ENCODE measurements at regions not wholly inside any gene's neighbourhood (a gene's known extent, or its start where the extent isn't known, plus 50 kb on each side); places are given as distances from the start of the nearest gene placed in this dataset.

GRCh38 chr13:72504131-72504841 lies 223.1 kb downstream of the MZT1 start:
- no peaks in the 10 kb centered on the region for H3K27me3 ChIP-seq (ENCODE audit: control insufficient read depth in 3 of 3, insufficient read depth in 3 of 3, low read length in 2 of 3)
- ATAC-seq (ENCODE audit: insufficient read depth, low FRiP score) = no peak

GRCh38 chr13:72500851-72501250 lies 226.6 kb downstream of the MZT1 start:
- no peak for ATAC-seq (ENCODE audit: insufficient read depth, low FRiP score)
- H3K4me1 ChIP-seq (ENCODE audit: control insufficient read depth in 5 of 5, insufficient read depth in 5 of 5, low read length in 5 of 5) = no peaks in the 10 kb centered on the region
- no peaks in the 10 kb centered on the region for H3K36me3 ChIP-seq (ENCODE audit: control insufficient read depth in 4 of 4, insufficient read depth in 4 of 4, low read length in 4 of 4)
- H3K4me3 ChIP-seq = no peak overlapping the region
- DNase-seq = no peak
- H3K9ac ChIP-seq (ENCODE audit: insufficient read depth in 1 of 2, low read length in 2 of 2) = no peak overlapping the region
- WGBS, 2 donors = 85 to 92% methylated on average over 2 of the region's 2 CpGs
- TF ChIP-seq, protein P1, sequence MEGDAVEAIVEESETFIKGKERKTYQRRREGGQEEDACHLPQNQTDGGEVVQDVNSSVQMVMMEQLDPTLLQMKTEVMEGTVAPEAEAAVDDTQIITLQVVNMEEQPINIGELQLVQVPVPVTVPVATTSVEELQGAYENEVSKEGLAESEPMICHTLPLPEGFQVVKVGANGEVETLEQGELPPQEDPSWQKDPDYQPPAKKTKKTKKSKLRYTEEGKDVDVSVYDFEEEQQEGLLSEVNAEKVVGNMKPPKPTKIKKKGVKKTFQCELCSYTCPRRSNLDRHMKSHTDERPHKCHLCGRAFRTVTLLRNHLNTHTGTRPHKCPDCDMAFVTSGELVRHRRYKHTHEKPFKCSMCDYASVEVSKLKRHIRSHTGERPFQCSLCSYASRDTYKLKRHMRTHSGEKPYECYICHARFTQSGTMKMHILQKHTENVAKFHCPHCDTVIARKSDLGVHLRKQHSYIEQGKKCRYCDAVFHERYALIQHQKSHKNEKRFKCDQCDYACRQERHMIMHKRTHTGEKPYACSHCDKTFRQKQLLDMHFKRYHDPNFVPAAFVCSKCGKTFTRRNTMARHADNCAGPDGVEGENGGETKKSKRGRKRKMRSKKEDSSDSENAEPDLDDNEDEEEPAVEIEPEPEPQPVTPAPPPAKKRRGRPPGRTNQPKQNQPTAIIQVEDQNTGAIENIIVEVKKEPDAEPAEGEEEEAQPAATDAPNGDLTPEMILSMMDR (IDR thresholded peaks at IDR 0.05; ENCODE audit: control extremely low read depth, extremely low read depth) = no peak
- no peaks in the 10 kb centered on the region for H3K27me3 ChIP-seq (ENCODE audit: control insufficient read depth in 3 of 3, insufficient read depth in 3 of 3, low read length in 2 of 3)
- H3K9me3 ChIP-seq (ENCODE audit: control insufficient read depth in 4 of 4, insufficient read depth in 3 of 4, low read length in 3 of 4) = no peaks in the 10 kb centered on the region
- H3K27ac ChIP-seq (ENCODE audit: low read depth in 1 of 2, low read length in 1 of 2) = no peak overlapping the region

More at GRCh38 chr13:72504131-72504841, 223.1 kb downstream of the MZT1 start:
- Histone ChIP-seq H3K4me1 (ENCODE audit: control insufficient read depth in 5 of 5, insufficient read depth in 5 of 5, low read length in 5 of 5) (no peaks in the 10 kb centered on the region), H3K9ac (ENCODE audit: insufficient read depth in 1 of 2, low read length in 2 of 2) (no peak overlapping the region), H3K4me3 (no peak overlapping the region), H3K36me3 (ENCODE audit: control insufficient read depth in 4 of 4, insufficient read depth in 4 of 4, low read length in 4 of 4) (no peaks in the 10 kb centered on the region), H3K9me3 (ENCODE audit: control insufficient read depth in 4 of 4, insufficient read depth in 3 of 4, low read length in 3 of 4) (no peaks in the 10 kb centered on the region), H3K27ac (ENCODE audit: low read depth in 1 of 2, low read length in 1 of 2) (no peak overlapping the region)
- TF ChIP-seq, protein P1 (IDR thresholded peaks at IDR 0.05; ENCODE audit: control extremely low read depth, extremely low read depth) = no peak
- DNase-seq = no peak
- WGBS, 2 donors = 79 to 86% methylated on average over 5 of the region's 5 CpGs

GRCh38 chr13:72495681-72496080 lies 231.7 kb downstream of the MZT1 start:
- DNase-seq = no peak
- TF ChIP-seq, protein P1 (IDR thresholded peaks at IDR 0.05; ENCODE audit: control extremely low read depth, extremely low read depth) = no peak
- no peaks in the 10 kb centered on the region for H3K27me3 ChIP-seq (ENCODE audit: control insufficient read depth in 3 of 3, insufficient read depth in 3 of 3, low read length in 2 of 3)
- no peaks in the 10 kb centered on the region for H3K4me1 ChIP-seq (ENCODE audit: control insufficient read depth in 5 of 5, insufficient read depth in 5 of 5, low read length in 5 of 5)
- no peak overlapping the region for H3K27ac ChIP-seq (ENCODE audit: low read depth in 1 of 2, low read length in 1 of 2)
- no peak for ATAC-seq (ENCODE audit: insufficient read depth, low FRiP score)
- H3K36me3 ChIP-seq (ENCODE audit: control insufficient read depth in 4 of 4, insufficient read depth in 4 of 4, low read length in 4 of 4) = no peaks in the 10 kb centered on the region
- no peak overlapping the region for H3K4me3 ChIP-seq
- 93 to 96% methylated on average over 4 of the region's 4 CpGs for WGBS, 2 donors
- H3K9ac ChIP-seq (ENCODE audit: insufficient read depth in 1 of 2, low read length in 2 of 2) = no peak overlapping the region
- no peaks in the 10 kb centered on the region for H3K9me3 ChIP-seq (ENCODE audit: control insufficient read depth in 4 of 4, insufficient read depth in 3 of 4, low read length in 3 of 4)

DNA sequence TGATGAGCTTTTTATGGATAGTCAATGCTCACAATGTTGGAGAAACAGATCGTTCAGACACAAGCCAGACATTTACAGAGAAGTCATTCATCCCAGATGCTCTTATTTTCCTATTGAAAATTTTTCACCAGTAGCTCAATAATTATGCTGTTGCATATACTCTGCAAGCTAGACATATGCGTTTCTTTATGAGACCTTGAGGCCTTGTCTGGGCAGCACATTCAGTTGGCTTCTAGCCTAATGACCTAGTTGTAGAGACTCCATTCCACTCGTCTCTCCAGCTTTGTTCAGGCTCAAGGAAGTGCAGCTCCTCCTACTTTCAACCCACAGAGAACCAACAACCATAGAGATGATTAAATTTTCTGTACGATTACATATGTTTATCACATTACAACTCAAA lies 237.7 kb downstream of the MZT1 start:
- H3K4me1 ChIP-seq (ENCODE audit: control insufficient read depth in 5 of 5, insufficient read depth in 5 of 5, low read length in 5 of 5) = no peaks in the 10 kb centered on the region
- DNase-seq = peak in 2 of 3 donors; percentile 11 to 48
- WGBS, 2 donors = 66 to 79% methylated on average over 4 of the region's 4 CpGs

More for the DNA sequence above, 237.7 kb downstream of the MZT1 start:
- Histone ChIP-seq H3K9ac (ENCODE audit: insufficient read depth in 1 of 2, low read length in 2 of 2) (no peak overlapping the region), H3K36me3 (ENCODE audit: control insufficient read depth in 4 of 4, insufficient read depth in 4 of 4, low read length in 4 of 4) (no peaks in the 10 kb centered on the region), H3K27me3 (ENCODE audit: control insufficient read depth in 3 of 3, insufficient read depth in 3 of 3, low read length in 2 of 3) (no peaks in the 10 kb centered on the region), H3K9me3 (ENCODE audit: control insufficient read depth in 4 of 4, insufficient read depth in 3 of 4, low read length in 3 of 4) (peaks cover 0 to 2% (median 0%) of the 10 kb centered on the region in 4 donors), H3K4me3 (no peak overlapping the region), H3K27ac (ENCODE audit: low read depth in 1 of 2, low read length in 1 of 2) (no peak overlapping the region)
- no peak for ATAC-seq (ENCODE audit: insufficient read depth, low FRiP score)
- TF ChIP-seq, protein P1 (IDR thresholded peaks at IDR 0.05; ENCODE audit: control extremely low read depth, extremely low read depth) = no peak
